ENCODE measurements at regions not wholly inside any gene's neighbourhood (a gene's known extent, or its start where the extent isn't known, plus 50 kb on each side); places are given as distances from the start of the nearest gene placed in this dataset.

- CTCF ChIA-PET, result no interaction called here
- no peak for FAIRE-seq
- TF ChIP-seq NBN (IDR thresholded peaks at IDR 0.05) (no peak), REST (IDR thresholded peaks at IDR 0.05; ENCODE audit: low read depth, low read length) (no peak), SIN3A (IDR thresholded peaks at IDR 0.05; ENCODE audit: low read depth, low read length) (no peak), ATF2 (IDR thresholded peaks at IDR 0.05; ENCODE audit: low read length) (no peak), CHD1 (IDR thresholded peaks at IDR 0.05; ENCODE audit: low read depth, low read length) (no peak), CBFB (IDR thresholded peaks at IDR 0.05; ENCODE audit: low read depth) (no peak), USF1 (IDR thresholded peaks at IDR 0.05; ENCODE audit: borderline replicate concordance, extremely low read length, insufficient read depth, low read depth, low read length) (no peak), SRF (IDR thresholded peaks at IDR 0.05; ENCODE audit: low read depth in 2 of 2, low read length in 2 of 2) (no peak), CEBPZ (IDR thresholded peaks at IDR 0.05; ENCODE audit: low read depth, low read length) (no peak), YBX1 (IDR thresholded peaks at IDR 0.05) (no peak), FOXM1 (IDR thresholded peaks at IDR 0.05; ENCODE audit: low read depth, low read length) (no peak), MEF2B (IDR thresholded peaks at IDR 0.05; ENCODE audit: partially characterized antibody, poor library complexity, severe bottlenecking) (no peak), CTCF (IDR thresholded peaks at IDR 0.05 in 2 of 3, conservative IDR thresholded peaks at IDR 0.05 in 1 of 3; ENCODE audit: control insufficient read depth in 2 of 3, extremely low read depth in 1 of 3, insufficient read depth in 1 of 3, low read depth in 3 of 3, low read length in 3 of 3) (no peak)
These were observed 296.9 kb downstream of the TLE4 start for GRCh38 chr9:79868567-79869189.

More at GRCh38 chr9:79868567-79869189, 296.9 kb downstream of the TLE4 start:
- 3% methylated on average over 2 of the region's 2 CpGs for WGBS (ENCODE audit: insufficient coverage, insufficient replicate concordance, low lambda C conversion rate, missing lambda C conversion rate)
- RAD21 ChIA-PET (ENCODE audit: unreplicated experiment), result no interaction called here
- POLR2A ChIA-PET, result no interaction called here
- BruUV-seq (replicated peaks), result no TSS peak
- Histone ChIP-seq H3K27me3 (replicated peaks in 1 of 2; ENCODE audit: control insufficient read depth in 2 of 2, insufficient read depth in 2 of 2, low read length in 1 of 2) (no peaks in the 10 kb centered on the region), H3K36me3 (ENCODE audit: control insufficient read depth in 2 of 2, insufficient read depth in 2 of 2, low read length in 1 of 2) (no peaks in the 10 kb centered on the region), H3K27ac (ENCODE audit: control insufficient read depth, insufficient read depth) (no peak overlapping the region), H4K20me1 (ENCODE audit: control insufficient read depth, insufficient read depth) (no peaks in the 10 kb centered on the region), H3K4me3 (no peak overlapping the region), H3K9me3 (replicated peaks; ENCODE audit: control insufficient read depth, insufficient read depth, low read length) (no peaks in the 10 kb centered on the region; the same call in 2 of the 3 replicates), H3K79me2 (ENCODE audit: control insufficient read depth, insufficient read depth, low read length) (no peaks in the 10 kb centered on the region), H3K4me1 (ENCODE audit: control insufficient read depth, insufficient read depth, low read length) (no peaks in the 10 kb centered on the region), H2AFZ (ENCODE audit: control insufficient read depth, low read depth, low read length) (no peak overlapping the region), H3K4me2 (ENCODE audit: control insufficient read depth, insufficient read depth) (no peak overlapping the region), H3K9ac (ENCODE audit: control insufficient read depth, insufficient read depth, low read length) (no peak overlapping the region)
- DNase-seq (ENCODE audit: low read depth, low spot score) (no peak), ATAC-seq (no peak)
- intact Hi-C loops (cut with micrococcal nuclease; ENCODE audit: unreplicated experiment), result no loop called here
- SMC1A ChIA-PET (ENCODE audit: uncharacterized antibody, unreplicated experiment), result no interaction called here
- in situ Hi-C loops (cut with MboI), result no loop called here

Data from GM12878 (cell line).